GM18520 (cell line): ENCODE measurements at regions not wholly inside any gene's neighbourhood (a gene's known extent, or its start where the extent isn't known, plus 50 kb on each side); places are given as distances from the start of the nearest gene placed in this dataset.

Experiments used
- ATAC-seq: cut with Tn5 transposase; IDR thresholded peaks from one replicate; pipeline ENCODE4 v1.9.1; 2021; ENCODE audit not compliant: unreplicated experiment

- no peak for ATAC-seq
Measured at GRCh38 chr1:163737261-163737660, 415.5 kb downstream of the NUF2 start.

DNA sequence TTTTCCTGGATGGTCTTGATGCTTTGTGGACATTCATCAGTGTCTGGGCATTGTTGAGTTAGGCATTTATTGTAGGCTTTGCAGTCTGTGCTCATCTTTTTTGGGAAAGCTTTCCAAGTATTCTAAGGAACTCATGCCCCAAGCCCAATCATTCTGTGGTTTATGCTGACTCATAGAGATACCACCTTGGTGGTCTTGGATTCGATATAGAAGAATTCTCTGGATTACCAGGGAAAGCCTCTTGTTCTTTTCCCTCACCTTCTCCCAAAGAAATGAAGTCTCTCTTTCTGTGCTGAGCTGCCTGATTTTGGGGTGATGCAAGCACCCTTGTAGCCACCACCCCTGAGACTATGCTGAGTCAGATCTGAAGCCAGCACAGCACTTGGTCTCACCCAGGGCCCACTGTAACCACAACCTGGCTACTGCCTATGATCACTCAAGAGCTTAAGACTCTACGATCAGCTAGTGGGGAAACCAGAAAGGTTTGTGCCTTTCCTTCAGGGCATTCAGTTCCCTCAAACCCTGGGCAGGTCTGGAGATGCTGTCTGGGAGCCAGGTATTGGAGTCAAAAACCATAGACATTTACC lies 422.6 kb downstream of the NUF2 start:
- ATAC-seq: no peak

GRCh38 chr1:163745204-163745603 lies 423.4 kb downstream of the NUF2 start:
- ATAC-seq: no peak

- ATAC-seq: no peak
Measured at GRCh38 chr1:163747261-163747660, 425.5 kb downstream of the NUF2 start.

DNA sequence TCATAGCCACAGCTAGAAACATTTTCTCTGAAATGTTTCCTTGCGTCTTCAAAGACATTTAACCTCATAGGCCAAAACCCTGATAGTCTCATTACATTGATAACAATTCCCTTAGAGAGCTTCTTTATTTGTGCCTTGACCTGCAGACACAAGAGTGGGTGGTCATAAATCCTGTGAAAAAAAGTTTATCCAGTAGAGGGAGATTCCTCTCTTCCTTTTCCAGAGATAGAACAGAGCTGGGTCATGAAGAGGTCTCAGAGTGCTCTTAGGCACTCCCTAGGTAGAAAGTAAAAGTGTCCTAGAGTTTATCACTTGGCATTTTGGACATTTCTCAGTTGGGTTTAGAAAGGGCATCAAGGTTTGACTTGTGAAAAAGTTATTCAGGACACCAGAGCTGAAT lies 426.1 kb downstream of the NUF2 start:
- ATAC-seq: no peak

- no peak for ATAC-seq
Measured at GRCh38 chr1:163758977-163759670, 437.4 kb downstream of the NUF2 start.

DNA sequence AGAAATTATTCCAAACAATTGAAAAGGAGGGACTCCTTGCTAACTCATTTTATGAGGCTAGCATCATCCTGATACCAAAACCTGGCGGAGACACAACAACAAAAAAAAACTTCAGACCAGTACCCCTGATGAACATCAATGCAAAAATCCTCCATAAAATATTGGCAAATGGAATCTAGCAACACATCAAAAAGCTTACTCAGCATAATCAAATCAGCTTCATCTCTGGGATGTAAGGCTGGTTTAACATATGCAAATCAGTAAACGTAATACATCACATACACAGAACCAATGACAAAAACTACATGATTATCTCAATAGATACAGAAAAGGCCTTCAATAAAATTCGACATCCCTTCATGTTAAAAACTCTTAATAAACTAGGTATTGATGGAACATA lies 440.1 kb downstream of the NUF2 start:
- ATAC-seq: no peak

GRCh38 chr1:163766257-163766918 lies 444.6 kb downstream of the NUF2 start:
- no peak for ATAC-seq

GRCh38 chr1:163768576-163768975 lies 446.8 kb downstream of the NUF2 start:
- ATAC-seq: no peak

- ATAC-seq: no peak
Measured at GRCh38 chr1:163770265-163770664, 448.5 kb downstream of the NUF2 start.

GRCh38 chr1:163771637-163772036 lies 449.9 kb downstream of the NUF2 start:
- ATAC-seq: no peak

DNA sequence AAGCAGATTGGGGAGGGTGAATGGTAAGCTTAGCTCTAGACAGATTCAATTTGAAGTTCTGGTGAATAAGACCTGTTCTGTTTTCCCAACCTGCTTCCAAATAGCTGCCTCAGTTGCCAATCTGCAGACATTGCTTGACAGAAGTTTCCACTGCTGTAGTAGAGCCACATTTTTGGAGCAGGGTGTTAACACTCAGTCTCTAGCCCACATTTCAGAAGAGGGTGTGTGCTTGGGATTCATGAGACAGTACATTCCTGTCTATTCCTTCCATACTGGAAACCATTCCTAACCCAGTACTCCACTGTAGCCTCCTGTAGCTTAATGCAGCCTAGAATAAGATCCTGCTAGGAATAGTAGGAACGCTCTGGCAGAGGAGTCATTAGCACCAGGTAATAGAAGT lies 450.5 kb downstream of the NUF2 start:
- no peak for ATAC-seq

DNA sequence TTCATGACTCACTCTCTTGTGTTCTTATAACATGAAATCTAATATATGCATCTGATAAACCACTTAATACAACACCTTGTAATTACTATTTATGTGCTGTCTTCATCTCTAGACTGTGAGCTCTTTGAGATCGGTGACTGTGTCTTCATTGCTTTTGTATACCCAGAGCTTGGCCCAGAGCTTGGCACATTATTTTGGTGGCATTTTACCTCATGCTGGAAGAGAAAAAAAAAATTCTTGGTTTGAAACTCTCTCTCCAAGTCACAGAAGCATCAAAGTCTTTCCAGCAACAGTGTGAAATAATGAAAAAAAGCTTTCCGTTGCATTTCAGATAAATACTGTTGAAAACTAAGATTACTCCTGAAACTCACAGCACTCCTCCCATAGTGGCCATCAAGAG lies 451.6 kb downstream of the NUF2 start:
- ATAC-seq: no peak

DNA sequence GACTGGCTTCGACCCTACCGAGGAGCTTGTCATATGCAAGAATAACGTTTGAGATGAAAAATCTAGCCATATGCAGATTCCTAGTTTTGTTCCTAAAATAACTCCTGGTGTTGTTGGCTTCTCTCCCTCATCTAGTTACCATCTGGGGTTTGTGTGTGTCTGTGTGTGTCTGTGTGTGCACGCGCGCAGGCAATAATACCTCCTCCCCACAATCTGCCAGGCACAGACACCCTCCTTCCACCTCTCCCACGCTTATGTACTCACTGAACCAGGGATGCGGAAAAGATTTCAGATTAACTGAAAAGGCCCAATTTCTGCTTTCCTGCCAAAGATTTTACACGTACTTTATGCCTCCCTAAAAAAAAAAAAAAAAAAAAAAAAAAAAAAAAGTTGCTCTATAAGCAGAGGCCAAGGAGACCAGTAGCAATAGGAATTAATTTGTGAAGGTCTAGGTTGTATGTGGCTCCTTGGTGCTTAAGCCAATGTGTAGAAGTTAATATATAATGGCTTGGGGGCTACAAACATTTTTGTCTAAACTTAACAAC lies 452.7 kb downstream of the NUF2 start:
- no peak for ATAC-seq

DNA sequence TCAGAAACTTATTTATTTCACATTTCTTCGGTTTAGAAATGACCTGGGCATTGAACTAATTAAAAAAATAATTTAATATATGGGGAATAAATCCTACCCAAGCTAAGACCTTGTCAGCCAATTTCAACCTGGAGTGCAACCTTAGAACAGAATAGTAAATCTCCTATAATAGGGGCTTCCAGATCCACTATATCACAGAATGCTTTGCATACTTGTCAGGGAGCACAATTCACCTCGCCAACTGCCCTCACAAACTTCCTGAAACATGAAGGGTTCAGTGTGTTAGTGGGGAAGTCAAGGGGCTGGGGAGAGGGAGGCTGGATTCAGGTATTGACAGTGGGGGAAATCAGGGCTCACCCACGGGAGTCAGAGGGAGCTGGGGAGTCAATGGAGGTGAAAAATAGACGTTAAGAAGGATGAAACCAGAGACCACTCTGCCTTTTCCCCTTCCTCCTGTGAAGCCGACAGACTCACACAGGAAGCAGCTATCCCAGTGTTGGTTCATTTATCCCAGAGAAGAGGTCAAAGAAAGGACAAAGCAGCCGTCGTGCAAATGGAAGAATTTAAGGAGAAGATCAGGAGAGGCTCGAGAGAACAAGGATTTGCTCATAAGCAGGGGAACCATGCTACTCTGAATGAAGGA lies 453.3 kb downstream of the NUF2 start:
- no peak for ATAC-seq

DNA sequence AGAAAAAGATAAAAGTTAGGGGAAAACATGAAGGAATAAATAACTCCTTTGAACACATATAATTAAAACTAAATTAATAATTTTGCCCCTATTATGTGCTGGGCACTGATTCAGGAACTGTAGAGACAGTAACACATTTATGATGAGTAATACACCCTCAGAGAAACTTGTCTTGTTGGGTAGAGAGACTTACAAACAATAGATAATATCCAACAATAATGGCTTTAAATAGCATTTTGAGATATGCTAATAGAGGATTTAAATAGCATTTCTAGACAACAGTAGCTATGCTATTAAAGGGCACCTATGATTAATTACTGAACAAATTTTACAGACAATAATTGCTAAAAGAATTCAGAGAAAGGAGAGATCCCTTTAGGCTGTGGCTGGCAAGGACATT lies 455.5 kb downstream of the NUF2 start:
- no peak for ATAC-seq

DNA sequence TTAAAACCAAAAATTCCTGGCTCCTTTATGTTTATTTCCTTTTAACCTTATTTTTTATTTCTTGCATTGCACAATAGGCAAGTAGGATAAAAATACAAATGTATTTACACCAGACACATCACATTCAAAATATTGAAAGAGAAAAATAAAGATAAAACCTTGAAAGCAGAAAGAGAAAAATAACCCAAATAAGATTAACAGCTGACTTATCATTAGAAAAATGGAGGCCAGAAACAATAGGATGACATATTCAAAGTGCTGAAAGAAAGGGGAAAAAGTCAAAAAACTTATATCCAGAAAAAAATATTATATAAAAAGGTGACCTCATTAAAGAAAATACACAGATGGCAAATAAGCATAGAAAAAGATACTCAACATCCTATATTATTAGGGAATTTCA lies 459.4 kb downstream of the NUF2 start:
- ATAC-seq: no peak

DNA sequence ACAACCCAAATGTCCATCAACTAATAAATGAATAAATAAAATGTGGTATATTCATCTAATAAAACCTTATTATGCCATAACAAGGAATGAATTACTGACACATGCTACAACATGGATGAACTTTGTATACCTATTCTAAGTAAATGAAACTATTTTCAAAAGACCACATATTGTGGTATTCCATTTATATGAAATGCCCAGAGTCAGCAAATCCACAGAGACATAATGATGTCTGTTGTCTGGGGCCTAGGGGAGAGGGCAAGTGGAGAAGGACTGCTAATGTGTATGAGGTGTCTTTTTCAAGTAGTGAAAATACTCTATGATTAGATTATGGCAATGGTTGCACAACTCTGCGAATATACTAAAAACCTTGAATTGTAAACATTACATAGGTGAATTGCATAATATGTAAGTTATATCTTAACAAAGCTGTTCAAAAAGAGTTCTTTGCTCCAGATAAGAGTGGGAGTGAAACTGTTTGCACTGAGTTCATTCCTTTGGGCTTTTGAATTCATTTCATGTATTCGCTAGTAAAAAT lies 464.2 kb downstream of the NUF2 start:
- ATAC-seq: no peak

DNA sequence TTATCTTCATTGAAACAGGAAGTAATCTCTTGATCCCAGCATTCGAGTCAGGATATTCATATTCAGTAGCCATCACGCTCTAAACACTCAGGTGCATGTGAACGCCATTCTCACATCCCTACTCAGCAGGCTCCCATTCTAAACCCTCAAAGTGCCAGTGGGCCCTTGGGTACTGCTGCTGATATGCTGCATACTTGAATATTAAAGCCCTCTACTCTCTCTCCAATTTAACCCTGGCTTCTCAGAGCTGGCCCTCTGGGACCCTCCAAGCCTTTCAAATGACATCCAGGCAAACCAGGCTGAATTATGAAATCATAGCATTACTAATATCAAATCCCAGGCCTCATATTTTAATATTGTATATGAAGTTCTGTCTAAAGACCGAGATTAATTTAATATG lies 468.2 kb downstream of the NUF2 start:
- ATAC-seq: no peak

DNA sequence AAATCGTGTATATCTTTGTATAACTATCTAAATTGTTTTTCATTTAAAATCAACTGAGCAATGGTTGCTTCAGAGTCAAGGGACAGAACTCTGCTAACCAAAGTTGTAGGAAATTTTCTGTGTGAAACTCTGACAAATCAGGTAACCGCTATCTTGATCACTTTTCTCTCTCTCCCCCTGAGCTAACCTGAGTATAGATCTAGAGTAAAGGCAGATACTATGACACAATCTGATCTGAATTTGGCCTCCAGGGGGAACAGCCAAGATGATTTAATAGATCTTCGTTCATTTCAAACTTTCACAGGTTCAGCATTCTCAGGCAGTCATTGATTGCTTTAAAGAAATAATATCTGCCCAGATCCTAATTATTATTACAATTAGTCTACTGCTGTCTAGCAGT lies 472.8 kb downstream of the NUF2 start:
- ATAC-seq: no peak

GRCh38 chr1:163796394-163796821 lies 474.7 kb downstream of the NUF2 start:
- no peak for ATAC-seq
